HG03460 (cell line): ENCODE measurements at regions not wholly inside any gene's neighbourhood (a gene's known extent, or its start where the extent isn't known, plus 50 kb on each side); places are given as distances from the start of the nearest gene placed in this dataset.

Experiments
- ATAC-seq: cut with Tn5 transposase; IDR thresholded peaks from one replicate; pipeline ENCODE4 v1.9.1; 2021; ENCODE audit not compliant: unreplicated experiment

DNA sequence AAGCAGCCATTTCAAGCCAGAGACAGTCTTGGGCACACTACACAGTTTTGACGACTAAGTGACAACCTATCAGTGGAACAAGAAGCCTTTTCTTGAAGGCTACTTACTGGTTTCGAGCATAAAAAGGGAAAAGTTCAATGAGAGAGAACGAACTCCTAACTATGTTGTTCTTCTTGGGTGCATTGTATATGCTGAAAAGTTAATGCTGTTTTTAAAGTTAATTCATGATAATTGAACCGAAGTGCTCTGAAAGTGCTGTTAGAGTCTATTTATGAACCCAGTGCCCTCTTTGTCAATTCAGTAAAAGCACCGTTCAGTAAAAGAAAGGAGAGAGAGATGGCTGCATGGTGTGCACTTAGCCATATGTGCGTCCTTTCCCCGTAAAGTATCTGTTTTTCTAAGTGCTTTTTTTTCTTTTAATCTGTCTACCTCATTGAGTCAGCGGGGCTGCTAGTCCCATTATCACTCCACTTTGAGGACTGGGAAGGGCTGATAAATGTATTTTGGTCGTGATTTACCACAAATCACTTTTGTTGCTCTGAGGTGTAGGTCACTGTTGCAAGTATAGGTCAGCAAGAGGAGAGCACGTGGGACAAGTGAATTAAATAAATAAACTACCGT, 380.7 kb upstream of the GOLIM4 start:
- no peak for ATAC-seq

DNA sequence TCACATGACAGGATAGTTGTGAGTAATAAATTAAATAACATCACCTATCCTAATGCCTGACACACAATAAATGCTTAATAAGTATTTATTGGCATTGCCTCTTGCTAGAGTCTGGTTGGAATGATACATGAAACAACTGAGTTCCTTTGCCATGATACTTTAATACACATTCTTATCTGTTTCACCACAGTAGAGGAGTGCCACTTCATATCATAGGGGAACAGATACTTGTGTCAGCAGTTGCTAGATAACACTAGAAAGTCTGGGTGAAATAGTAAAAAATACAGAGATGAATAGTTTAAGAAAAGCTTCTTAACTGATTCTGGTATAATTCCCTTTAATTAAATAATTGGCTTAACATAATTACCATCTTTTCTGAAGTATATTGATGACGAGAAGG, 380.0 kb upstream of the GOLIM4 start:
- no peak for ATAC-seq

DNA sequence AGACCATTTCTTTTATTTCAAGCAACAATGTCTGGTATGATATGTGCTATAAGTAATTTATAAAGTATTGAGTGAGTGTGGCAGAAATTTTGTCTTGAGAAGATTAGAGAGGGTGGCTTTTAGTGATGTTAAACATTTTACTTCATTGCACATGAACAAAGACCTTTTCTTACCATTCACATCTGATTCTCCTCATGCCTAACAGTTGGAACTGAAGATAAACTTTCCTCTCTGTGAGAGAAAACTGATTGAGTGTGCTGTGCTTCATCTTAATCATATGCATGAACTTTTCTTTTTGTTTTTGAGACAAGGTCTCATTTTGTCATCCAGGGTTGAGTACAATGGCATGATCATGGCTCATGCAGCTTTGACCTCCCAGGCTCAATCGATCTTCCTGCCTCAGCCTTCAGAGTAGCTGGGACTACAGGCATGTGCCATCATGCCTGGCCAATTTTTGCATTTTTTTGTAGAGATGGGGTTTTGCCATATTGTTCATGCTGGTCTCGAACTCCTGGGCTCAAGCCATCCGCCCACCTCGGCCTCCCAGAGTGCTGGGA, 377.7 kb upstream of the GOLIM4 start:
- ATAC-seq: no peak

DNA sequence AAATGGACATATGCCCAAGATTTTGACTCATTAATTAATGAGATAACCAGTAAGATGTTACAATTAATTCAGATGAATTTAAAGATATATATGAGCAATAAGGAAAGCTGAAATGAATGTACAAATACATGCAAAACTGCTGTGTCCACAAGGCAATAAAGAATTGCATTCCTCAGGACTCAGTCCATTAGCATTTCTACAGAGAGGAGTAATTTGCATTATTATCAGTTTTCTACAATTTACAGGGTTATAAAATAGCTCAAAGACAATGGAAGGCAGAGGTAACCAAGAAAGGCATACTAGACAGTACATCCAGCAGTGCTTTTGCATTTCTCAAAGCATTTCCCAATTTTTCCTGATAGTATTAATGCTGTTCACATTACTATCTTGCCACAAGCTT, 377.1 kb upstream of the GOLIM4 start:
- no peak for ATAC-seq

DNA sequence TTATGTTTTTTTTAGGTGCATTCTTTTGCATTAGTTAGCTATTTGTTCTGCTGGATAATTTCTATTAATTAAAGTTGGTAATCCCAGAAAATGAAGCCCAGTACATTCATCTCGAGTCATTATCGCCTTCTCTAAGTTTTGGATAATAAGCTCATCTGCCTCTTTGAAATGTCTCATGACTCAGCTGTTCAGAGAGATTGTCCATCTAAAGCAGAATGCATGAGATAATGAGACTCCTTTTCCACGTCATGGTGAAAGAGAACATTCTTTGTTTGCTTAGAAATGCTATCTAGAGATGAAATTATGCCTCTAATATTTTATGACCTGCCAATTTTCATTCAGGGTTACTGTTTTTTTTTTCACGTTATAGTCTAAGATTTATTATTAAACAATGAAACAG, 374.7 kb upstream of the GOLIM4 start:
- ATAC-seq: no peak

DNA sequence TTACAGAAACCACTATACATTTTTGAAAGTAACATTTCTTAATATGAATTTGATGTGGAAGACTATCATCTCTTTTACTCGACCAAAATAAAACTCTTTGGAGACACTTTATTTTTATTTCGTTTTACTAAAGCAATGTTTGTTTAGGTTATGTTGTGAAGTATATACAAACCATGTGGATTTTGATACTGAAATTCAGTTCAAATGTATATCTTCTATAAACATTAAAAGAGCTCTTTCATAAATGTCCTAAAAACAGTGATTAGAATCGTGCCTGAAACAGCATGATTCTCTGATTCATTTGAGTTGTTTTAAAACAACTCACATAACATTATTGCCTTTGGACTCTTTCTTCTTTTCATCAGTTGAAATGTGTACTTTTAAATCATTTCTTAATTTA, 373.7 kb upstream of the GOLIM4 start:
- ATAC-seq: no peak

DNA sequence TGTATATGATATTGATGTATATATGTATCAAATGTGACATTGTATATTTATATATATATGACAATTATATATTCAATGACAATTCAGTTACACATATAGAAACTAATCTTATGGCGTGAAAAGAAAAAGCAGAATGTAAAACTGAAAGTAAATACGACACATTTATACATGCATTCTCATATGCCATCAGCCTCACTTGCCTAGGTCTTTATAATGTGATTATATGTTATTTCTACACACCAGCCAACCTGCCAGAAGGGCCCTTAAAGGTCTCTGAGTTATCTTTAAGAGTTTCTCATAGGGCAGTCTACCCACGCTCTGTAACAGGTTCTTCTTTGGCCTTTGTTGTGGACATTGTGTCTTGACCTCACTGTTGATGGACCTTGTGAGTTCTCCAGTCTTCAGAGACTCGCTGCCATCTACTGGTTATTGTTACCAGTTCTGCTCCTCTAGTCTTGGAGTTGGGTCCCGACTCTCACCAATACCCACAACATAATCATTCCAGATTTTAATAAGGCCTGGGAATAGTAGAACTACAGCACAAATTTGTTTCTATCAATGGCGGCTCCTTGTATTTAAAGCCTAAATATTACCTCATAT, 371.5 kb upstream of the GOLIM4 start:
- ATAC-seq: peak; percentile 74

DNA sequence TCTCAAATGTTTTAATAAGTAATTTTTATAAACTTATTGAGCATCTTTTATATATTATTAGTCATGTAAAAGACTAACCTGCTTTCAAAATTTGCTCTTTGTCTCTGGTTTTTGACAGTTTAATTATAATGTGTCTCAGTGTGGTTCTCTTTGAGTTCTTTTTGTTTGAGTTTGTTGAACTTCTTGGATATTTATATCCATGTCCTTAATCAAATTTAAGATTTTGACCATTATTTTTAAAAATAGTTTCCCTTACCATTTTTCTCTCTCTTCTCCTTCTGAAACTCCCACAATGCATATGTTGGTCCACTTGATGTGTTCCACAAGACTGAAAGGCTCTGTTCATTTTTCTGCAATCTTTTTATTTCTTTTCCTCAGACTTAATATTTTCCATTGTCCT, 366.1 kb upstream of the GOLIM4 start:
- ATAC-seq: no peak

DNA sequence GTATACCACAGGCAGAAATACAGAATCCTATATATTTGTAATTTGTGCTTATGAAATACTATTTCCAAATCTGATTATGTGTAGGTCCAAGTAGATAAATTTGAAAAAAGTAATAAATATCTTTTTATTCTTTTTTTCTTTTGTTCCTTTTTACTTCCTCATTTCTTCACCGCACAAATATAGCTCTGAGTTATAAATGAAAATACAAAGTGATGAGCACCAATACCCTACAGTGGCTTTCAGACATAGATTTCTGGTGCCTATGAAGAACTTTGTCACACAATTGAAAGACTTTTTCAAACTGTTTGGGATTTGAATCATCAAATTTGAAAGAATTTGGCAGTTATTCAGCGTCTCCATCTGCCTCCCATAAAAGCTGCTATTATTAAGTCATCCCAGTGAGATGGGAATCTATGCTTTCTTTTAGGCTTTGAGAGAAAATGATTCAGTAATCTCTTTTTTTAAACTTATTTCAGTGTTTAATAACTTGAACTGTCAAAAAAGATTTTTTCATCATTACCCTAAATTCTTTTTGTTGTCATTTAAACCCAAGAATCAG, 363.6 kb upstream of the GOLIM4 start:
- no peak for ATAC-seq

DNA sequence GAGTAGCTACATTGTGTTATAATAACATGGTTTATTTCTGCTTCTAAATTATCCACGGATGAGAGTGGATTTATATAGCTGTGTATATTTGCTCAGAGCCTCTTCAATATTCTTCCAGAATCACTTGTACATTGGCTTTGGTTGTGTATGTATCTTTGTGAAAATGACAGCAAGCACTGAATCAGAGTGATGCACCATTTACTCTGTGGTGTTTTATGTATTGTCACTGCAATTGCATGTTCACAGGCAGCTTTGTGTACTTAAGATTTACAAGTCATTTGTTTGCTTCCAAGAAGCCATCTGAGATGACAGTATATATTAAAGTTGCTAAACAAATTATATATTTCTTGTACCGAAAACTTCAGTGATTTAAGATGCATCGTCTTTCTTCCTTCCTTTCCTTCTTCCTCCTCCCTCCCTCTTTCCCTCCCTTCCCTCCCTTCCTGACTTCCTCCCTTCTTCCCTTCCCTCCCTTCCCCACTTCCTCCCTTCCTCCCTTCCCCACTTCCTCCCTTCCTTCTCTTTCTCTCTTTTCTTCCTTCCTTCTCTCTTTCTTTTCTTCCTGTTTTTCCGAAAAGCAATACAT, 362.3 kb upstream of the GOLIM4 start:
- no peak for ATAC-seq

DNA sequence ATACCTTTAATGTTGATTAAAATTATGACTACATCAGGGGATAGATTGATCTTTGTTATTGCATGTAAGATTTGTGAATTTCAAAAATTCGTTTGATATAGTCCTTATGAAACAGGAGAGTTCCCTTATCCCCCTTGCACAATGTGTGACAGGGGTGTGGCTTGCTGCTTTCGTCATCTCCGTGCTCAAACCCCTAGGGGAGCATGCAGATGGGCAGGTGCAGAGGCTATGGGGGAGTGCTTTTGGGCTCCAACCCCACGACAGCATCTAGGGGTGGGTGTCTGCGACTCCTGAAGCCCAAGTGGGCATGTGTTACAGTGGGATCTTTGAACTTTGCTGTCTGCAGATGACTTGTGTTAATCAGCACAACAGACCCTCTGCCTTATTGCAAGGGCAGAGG, 360.1 kb upstream of the GOLIM4 start:
- ATAC-seq: no peak

DNA sequence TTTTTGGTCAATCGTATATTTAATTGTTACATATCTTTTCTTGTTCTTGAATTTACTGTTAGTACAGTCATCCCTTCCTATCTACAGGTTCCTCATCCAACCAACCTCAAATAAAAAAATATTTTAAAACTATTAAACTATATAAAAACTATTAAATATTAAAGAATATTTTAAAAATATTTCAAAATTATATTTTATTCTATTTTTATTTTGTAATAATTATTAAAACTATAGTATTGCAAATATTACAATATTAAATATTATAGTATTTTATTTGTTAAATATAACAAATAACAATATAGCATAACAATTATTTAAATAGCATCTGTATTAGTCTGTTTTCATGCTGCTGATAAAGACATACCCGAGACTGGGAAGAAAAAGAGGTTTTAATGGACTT, 357.9 kb upstream of the GOLIM4 start:
- no peak for ATAC-seq

DNA sequence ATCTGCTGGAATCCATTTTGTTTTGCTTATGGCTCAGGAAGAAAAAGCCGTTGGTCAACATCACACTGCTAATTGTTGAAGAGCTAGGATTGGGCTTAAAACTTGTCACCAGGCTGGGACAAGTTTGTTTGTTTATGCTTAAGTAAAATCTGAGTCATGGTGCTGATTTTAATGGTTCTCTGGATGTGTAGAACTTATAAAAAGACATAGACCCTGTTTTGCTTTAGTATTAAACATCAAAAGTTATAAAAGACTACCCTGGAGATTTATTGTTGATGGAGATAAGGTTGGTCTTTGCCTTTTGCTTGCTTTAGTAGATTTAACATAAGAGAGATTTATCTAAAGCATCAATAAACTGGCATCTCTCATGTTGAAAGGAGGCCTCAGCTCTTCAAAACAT, 348.2 kb upstream of the GOLIM4 start:
- ATAC-seq: no peak

DNA sequence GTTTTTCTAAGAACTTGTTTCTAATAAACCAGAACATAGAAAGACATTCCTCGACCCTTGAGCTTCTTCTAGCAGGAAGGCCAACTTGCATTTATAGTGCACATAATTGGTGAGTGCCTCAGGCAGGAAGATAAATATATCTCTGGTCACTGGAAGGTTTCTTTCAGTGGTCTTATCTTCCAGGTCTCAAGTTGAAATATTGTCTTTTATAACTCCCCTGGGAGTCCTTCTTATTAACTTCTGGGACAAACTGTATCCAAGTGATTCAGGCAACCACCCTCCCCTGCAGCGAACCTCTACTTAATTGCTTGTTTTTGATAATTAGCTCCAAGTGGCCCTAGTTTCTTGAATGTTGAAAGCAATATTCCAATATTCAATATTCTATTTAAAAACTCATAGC, 346.8 kb upstream of the GOLIM4 start:
- ATAC-seq: no peak

DNA sequence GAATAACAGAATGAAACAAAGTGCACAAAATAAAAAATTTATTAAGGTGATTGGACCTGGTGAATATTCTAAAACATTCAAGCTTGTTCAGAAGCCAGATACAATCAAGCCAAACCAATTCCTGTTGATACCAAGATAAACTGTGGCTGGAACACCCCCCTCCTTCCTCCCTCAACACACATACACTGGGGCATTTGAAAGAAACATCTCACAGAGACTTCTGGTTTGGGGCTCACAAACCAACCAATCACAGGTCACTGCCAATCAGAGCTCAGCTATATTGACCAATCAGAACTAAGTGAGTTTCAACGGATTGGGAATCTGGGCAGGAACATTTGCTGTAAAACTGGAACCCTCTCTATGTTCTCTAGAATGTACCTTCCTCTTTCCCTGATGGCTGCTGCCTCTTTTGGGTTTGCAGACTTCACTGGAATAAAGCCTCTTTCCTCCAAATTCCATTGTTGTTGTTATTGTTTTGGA, 340.6 kb upstream of the GOLIM4 start:
- no peak for ATAC-seq

DNA sequence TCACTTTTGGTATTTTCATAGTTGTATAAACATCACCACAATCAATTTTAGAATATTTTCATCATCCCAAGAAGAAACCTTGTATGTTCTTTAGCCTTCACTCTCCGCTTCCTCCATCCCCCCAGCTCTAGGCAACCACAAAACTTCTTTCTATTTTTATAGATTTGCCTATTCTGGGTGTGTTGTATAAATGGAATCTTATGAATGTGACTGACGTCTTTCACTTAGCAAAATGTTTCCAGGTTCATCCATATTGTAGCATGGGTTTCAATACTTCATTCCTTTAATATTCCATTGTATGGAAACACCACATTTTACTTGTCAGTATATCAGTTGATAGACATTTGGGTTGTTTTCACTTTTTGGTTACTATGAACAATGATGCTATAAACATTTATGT, 335.8 kb upstream of the GOLIM4 start:
- ATAC-seq: no peak

DNA sequence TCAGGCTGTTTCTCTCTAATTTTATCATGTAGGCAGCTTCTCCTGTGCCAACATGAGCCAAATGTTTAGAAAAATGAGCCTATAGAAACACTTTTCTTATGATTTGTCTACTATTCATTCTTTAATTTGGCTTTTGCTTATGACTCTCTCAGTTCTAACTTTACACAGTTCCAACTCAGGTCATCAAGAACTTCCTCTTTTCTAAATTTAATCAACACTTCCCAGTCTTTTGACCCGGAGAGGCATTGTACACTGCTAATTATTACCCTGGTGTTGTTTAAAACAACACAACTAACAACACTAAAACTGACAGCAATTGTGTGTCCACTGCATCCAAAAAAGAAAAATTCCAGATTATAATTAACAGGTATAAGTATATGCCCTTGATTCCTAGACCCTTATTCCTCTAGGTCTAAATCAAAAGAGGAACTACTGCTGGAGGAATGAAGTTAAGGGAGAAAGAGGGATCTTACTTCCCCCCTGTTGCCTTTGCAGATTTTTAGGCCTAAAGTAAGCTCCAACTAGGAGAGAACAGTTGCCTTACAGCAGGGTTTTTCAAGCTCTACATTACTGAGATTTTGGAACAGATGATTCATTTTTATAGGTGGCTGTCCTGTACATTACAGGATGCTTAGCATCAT, 332.2 kb upstream of the GOLIM4 start:
- ATAC-seq: no peak

DNA sequence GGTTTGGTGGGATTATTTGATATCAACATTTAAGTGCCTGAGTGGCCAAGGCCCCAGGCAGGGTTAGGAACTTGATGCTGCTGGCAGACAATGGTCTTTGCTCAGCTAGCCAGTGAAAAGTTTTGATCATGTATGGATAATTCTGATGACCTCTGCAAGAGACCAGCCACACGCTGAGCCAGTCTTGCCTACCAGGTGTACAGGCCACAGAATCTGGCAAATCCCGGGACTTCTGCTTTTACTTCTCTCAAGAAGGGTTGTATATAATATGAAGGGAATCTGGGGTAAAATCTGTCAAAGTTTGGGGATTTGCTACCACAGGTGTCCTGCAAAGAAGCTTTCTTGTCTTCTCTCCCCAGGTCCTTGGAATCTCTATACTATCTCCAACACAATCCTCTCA, 331.4 kb upstream of the GOLIM4 start:
- no peak for ATAC-seq

DNA sequence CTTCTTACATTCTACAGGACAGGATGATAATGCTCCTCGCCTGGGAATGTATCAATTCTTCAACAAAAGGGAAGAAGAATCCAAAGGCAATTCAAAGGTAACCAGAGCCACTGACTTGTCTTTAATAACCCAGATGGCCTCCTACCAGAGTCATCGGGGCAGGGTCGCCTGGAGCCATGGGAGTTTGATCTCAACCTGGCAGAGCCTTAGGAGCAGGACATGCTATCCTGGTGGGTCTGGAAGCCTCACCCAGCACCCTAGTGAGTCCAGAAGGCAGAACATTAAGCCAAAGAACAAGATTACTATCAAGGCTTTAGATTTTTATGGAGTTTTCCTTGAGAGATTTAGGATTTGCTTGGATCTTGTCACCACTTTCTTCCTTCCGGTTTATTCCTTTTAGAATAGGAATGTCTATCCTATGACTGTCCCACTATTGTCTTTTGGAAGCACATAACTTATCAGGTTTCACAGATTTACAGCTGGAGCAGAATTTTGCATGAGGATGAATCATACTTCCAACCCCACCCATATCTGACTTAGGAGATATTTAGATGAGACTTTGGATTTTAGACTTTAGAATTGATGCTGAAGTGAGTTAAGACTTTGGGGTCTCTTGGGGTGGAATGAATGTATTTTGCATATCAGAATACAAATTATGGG, 330.3 kb upstream of the GOLIM4 start:
- no peak for ATAC-seq

DNA sequence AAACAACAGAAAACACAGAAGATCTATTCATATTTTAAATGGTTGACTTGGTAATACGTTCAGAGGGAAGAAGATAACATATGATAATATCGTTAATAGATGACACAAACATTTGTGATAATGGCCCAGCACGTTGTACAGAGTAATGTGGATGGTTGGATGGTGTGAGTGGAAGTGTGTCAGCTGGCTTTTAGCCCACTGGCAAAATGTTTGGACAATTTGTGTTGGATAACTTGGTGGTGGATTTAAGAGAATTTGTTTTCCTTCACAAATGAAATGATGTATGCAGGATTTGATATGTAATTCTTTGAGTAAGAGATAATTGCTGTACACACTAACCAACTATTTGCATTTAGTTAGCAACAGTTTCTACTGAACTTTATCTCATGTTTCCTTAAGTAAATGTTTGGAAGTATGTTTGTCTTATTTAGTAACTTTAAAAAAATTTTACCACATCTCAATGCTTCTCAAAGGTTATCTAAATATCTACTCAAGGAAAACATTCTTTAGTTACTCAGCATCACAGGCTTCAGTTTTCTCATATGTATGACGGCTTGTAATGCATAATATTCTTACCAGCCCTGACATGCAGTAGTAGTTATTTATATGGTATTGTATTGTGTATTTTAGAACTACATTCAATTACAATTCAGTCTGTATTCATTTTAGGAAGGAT, 328.5 kb upstream of the GOLIM4 start:
- no peak for ATAC-seq

DNA sequence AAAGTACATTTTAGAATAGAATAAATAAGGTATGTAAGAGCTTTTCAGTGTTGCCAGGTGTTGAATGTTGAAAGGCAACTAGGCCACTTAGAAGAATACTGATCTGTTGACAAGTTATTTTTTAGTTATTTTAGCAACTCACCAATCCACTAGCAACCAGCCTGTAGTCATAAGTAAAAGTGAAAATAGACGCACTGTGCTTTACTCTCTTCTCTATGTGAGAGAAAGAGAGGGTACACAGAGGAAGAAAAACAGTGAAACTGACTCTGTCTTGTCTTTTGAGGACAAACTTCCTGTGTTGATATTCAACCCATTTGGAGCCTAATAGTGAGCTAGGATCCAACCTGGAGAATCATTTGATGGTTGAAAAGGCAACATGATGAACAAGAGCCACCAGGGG, 327.1 kb upstream of the GOLIM4 start:
- ATAC-seq: no peak
